GM20000 (cell line): ENCODE measurements at regions not wholly inside any gene's neighbourhood (a gene's known extent, or its start where the extent isn't known, plus 50 kb on each side); places are given as distances from the start of the nearest gene placed in this dataset.

Experiments
- DNase-seq: peaks from one replicate; pipeline ENCODE4 v3.0.0; 2012; ENCODE audit warnings: low spot score
- CTCF ChIP-seq: IDR thresholded peaks from 2 replicates; pipeline ENCODE4 v1.5.1; 2012; ENCODE audit warnings: mild to moderate bottlenecking, control low read depth; ENCODE audit errors: extremely low read depth, missing control alignments

DNA sequence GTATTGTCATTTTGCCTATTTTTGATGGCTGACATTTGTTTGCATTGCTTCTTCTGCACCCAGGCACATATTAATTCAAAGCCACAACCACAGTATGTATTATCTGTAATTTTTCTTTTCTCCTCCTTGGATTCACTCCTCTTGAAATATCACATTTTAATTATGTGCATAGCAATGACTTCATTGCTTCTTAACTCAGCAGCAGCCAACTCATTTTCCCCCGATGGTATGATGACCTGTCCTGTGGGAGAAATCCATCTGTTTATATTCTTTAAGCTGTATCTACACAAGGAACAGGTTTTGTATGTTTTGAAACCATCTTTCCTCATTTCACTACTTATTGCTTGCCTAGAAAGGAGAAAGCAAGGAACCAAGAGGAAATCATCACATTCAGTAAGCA, 588.8 kb downstream of the INHBA start:
- no peak for DNase-seq
- no peak for TF ChIP-seq CTCF

DNA sequence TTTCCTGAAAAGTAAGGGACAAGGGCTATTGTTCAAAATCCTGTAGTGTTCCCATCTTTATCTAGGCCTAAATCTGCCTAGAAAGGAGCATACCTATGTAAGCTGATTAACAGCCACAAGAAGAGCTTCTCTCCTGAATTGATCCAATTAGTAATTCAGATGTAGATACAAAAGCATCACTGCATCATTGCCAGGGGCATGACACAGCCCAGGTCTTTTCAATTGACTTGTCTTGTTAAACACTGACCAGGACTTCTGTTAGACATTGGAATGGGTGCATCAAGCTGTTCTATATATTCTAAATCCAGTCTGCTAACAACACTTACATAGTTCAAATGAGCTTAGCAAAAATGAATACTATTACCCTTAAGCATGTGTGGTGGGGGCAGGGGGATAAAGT, 589.2 kb downstream of the INHBA start:
- TF ChIP-seq CTCF = no peak

GRCh38 chr7:41110186-41110585, 592.7 kb downstream of the INHBA start:
- no peak for TF ChIP-seq CTCF
- DNase-seq = no peak

More for the DNA sequence above, 589.2 kb downstream of the INHBA start:
- no peak for DNase-seq

- no peak for DNase-seq
- no peak for TF ChIP-seq CTCF
These were observed 594.1 kb downstream of the INHBA start for GRCh38 chr7:41108821-41109220.

- no peak for TF ChIP-seq CTCF
- DNase-seq = no peak
These were observed 594.9 kb downstream of the INHBA start for GRCh38 chr7:41107938-41108448.

DNA sequence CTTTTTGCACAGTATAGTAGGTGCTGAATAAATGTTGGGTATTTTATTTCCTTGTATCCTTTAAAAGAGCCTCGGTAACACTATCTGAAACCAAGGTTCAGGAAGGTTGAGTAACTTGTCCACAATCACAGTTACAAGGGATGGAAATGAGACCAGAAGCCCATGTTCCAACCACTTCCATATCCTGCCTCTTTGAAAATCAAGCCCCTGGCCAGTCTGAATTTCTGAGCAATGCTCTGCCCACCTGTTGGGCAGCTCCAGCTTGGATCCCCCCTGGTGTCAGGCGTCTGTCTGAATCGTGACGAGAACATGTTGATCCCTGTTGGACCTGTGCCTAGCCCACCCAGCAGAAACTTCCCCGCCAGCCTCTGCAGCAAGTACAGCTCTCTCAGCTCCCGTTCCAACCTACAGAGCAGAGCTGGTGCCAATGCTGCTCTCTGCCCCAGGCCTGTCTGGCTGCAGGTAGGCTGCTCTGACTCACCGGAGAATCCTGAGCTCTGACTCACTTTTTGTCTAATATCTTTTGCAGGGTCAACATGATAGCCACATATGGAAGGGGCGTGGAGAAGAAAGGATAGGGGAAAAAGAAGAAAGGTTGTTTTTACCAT, 595.5 kb downstream of the INHBA start:
- no peak for DNase-seq
- no peak for TF ChIP-seq CTCF

DNA sequence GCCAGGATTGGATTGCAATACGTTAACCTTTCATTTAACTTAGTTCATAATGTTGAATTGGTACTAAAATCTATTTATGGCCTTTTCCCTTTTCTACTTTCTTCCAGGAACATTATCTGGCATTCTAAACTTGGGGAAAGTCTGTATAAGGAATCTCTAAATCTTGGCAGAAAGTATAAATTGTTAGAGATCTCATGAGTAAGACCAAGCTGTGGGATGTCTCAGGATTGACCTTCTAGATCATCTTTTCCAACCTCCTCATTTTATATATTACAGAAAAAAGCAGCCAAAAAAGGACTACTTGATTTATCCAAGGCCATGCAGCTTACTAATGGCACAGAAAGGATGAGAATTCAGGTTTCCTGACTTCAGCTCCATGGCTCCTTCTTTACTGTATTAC, 598.3 kb downstream of the INHBA start:
- DNase-seq = no peak
- no peak for TF ChIP-seq CTCF
